Liver (tissue), 7 donors: ENCODE measurements at regions not wholly inside any gene's neighbourhood (a gene's known extent, or its start where the extent isn't known, plus 50 kb on each side); places are given as distances from the start of the nearest gene placed in this dataset.

Experiments
- DNase-seq: peaks from one replicate; pipeline ENCODE4 v3.0.0-alpha.2; 2017; ENCODE audit warnings: low spot score
- H3K27ac ChIP-seq, 2 donors: one replicate each; pipeline ENCODE4 v1.7.0; 2013; ENCODE audit warnings: inconsistent platforms in 2 of 2, low read length in 2 of 2, control low read depth in 1 of 2, low read depth in 1 of 2, mild to moderate bottlenecking in 1 of 2
- H3K27me3 ChIP-seq, 4 donors: one replicate each; pipeline versions ENCODE4 v1.6.1 to v1.7.0; 2013; ENCODE audit warnings: low read length in 3 of 4, inconsistent platforms in 1 of 4, mild to moderate bottlenecking in 1 of 4, moderate library complexity in 1 of 4; ENCODE audit not compliant: control insufficient read depth in 4 of 4, insufficient read depth in 4 of 4
- H3K36me3 ChIP-seq, 4 donors: one replicate each; pipeline versions ENCODE4 v1.6.1 to v1.7.0; 2013; ENCODE audit warnings: low read length in 3 of 4, mild to moderate bottlenecking in 3 of 4, low read depth in 1 of 4, moderate library complexity in 1 of 4; ENCODE audit not compliant: control insufficient read depth in 4 of 4, insufficient read depth in 3 of 4
- H3K4me1 ChIP-seq, 4 donors: one replicate each; pipeline versions ENCODE4 v1.6.1 to v1.7.0; 2013; ENCODE audit warnings: low read length in 3 of 4, mild to moderate bottlenecking in 3 of 4, moderate library complexity in 1 of 4; ENCODE audit not compliant: control insufficient read depth in 4 of 4, insufficient read depth in 4 of 4
- H3K4me3 ChIP-seq, 3 donors: one replicate each; pipeline versions ENCODE4 v1.6.1 to v1.7.0; 2013; ENCODE audit warnings: low read length in 3 of 3, control low read depth in 1 of 3, low read depth in 1 of 3, mild to moderate bottlenecking in 1 of 3
- H3K9ac ChIP-seq, 2 donors: one replicate each; pipeline ENCODE4 v1.7.0; 2013; ENCODE audit warnings: low read length in 2 of 2, mild to moderate bottlenecking in 2 of 2, moderate library complexity in 2 of 2, control low read depth in 1 of 2, low read depth in 1 of 2
- H3K9me3 ChIP-seq, 4 donors: one replicate each; pipeline versions ENCODE4 v1.6.1 to v1.7.0; 2013; ENCODE audit warnings: low read length in 3 of 4; ENCODE audit not compliant: control insufficient read depth in 4 of 4
- EGR1 ChIP-seq, 2 donors: IDR thresholded peaks; 2 replicates each; pipeline ENCODE4 v1.6.1; 2016 to 2018; ENCODE audit warnings: antibody characterized with exemption in 2 of 2, low read depth in 2 of 2
- FOXA1 ChIP-seq: IDR thresholded peaks from 2 replicates; pipeline ENCODE4 v1.6.1; 2016; ENCODE audit warnings: antibody characterized with exemption
- FOXA2 ChIP-seq: IDR thresholded peaks from 2 replicates; pipeline ENCODE4 v1.6.1; 2016; ENCODE audit warnings: antibody characterized with exemption
- GABPA ChIP-seq, 2 donors: IDR thresholded peaks in 1 of 2; conservative IDR thresholded peaks in 1 of 2; 2 replicates each; pipeline ENCODE4 v1.6.1; 2016; ENCODE audit warnings: antibody characterized with exemption in 2 of 2, mild to moderate bottlenecking in 1 of 2, moderate library complexity in 1 of 2
- HNF4A ChIP-seq, 2 donors: conservative IDR thresholded peaks; 2 replicates each; pipeline ENCODE4 v1.6.1; 2016; ENCODE audit warnings: antibody characterized with exemption in 2 of 2, mild to moderate bottlenecking in 2 of 2
- HNF4G ChIP-seq: IDR thresholded peaks from 2 replicates; pipeline ENCODE4 v1.6.1; 2016; ENCODE audit warnings: antibody characterized with exemption
- JUND ChIP-seq, 2 donors: IDR thresholded peaks; 2 replicates each; pipeline ENCODE4 v1.6.1; 2016; ENCODE audit warnings: antibody characterized with exemption in 2 of 2
- MAX ChIP-seq: IDR thresholded peaks from 2 replicates; pipeline ENCODE4 v1.6.1; 2016; ENCODE audit warnings: antibody characterized with exemption
- NR2F2 ChIP-seq: IDR thresholded peaks from 2 replicates; pipeline ENCODE4 v1.6.1; 2016; ENCODE audit warnings: antibody characterized with exemption
- RAD21 ChIP-seq, 2 donors: IDR thresholded peaks; 2 replicates each; pipeline ENCODE4 v1.6.1; 2016; ENCODE audit warnings: antibody characterized with exemption in 2 of 2, mild to moderate bottlenecking in 2 of 2
- REST ChIP-seq: IDR thresholded peaks from 2 replicates; pipeline ENCODE4 v1.6.1; 2016; ENCODE audit warnings: antibody characterized with exemption, mild to moderate bottlenecking
- RXRA ChIP-seq, 2 donors: IDR thresholded peaks; 2 replicates each; pipeline ENCODE4 v1.6.1; 2017 to 2018; ENCODE audit warnings: antibody characterized with exemption in 2 of 2, mild to moderate bottlenecking in 1 of 2
- SP1 ChIP-seq: IDR thresholded peaks from 2 replicates; pipeline ENCODE4 v1.6.1; 2018; ENCODE audit warnings: antibody characterized with exemption, mild to moderate bottlenecking
- TAF1 ChIP-seq: conservative IDR thresholded peaks from 2 replicates; pipeline ENCODE4 v1.6.1; 2016; ENCODE audit warnings: antibody characterized with exemption, mild to moderate bottlenecking
- YY1 ChIP-seq: IDR thresholded peaks from 2 replicates; pipeline ENCODE4 v1.6.1; 2016; ENCODE audit warnings: antibody characterized with exemption, mild to moderate bottlenecking
- WGBS: extraction: QIAGEN DNeasy Blood & Tissue Kit; methylation state at CpG from one replicate; pipeline ENCODE4 v1.1.7; 2013; 5-methylcytosine and 5-hydroxymethylcytosine counted together
- donor health status: healthy.
- donor health status: healthy.
- donor health status: healthy.
- donor health status: healthy.

GRCh38 chr2:21404137-21404536 is 280.4 kb downstream of the TDRD15 start:
- H3K9me3 ChIP-seq: peaks cover 0 to 3% (median 0%) of the 10 kb centered on the region in 4 donors
- no peak overlapping the region for H3K9ac ChIP-seq
- no peaks in the 10 kb centered on the region for H3K4me1 ChIP-seq
- H3K27ac ChIP-seq: no peak overlapping the region
- TF ChIP-seq TAF1 (no peak), RAD21 (IDR thresholded peaks at IDR 0.05) (no peak), GABPA (IDR thresholded peaks at IDR 0.05 in 1 of 2, conservative IDR thresholded peaks at IDR 0.05 in 1 of 2) (no peak), EGR1 (IDR thresholded peaks at IDR 0.05; ENCODE audit: low read depth in 2 of 2) (no peak), YY1 (no peak), RXRA (IDR thresholded peaks at IDR 0.05) (no peak)
- WGBS: 79% methylated on average over 4 of the region's 4 CpGs
- H3K27me3 ChIP-seq: peaks cover 0 to 4% (median 0%) of the 10 kb centered on the region in 4 donors
- H3K4me3 ChIP-seq: no peak overlapping the region
- H3K36me3 ChIP-seq: no peaks in the 10 kb centered on the region
- DNase-seq: no peak

- Histone ChIP-seq H3K27ac (no peak overlapping the region), H3K36me3 (no peaks in the 10 kb centered on the region), H3K4me1 (no peaks in the 10 kb centered on the region), H3K9me3 (peaks cover 0 to 3% (median 0%) of the 10 kb centered on the region in 4 donors), H3K4me3 (no peak overlapping the region), H3K9ac (no peak overlapping the region), H3K27me3 (peaks cover 0 to 4% (median 0%) of the 10 kb centered on the region in 4 donors)
- DNase-seq: no peak
- WGBS: 74% methylated on average over 7 of the region's 7 CpGs
- no peak for TF ChIP-seq EGR1 (IDR thresholded peaks at IDR 0.05; ENCODE audit: low read depth in 2 of 2)
- no peak for TF ChIP-seq FOXA1
- TF ChIP-seq SP1: no peak
- no peak for TF ChIP-seq RXRA (IDR thresholded peaks at IDR 0.05)
- TF ChIP-seq FOXA2: no peak
- TF ChIP-seq NR2F2: no peak
- no peak for TF ChIP-seq HNF4A (conservative IDR thresholded peaks at IDR 0.05)
- no peak for TF ChIP-seq REST
- no peak for TF ChIP-seq MAX
- no peak for TF ChIP-seq HNF4G
- no peak for TF ChIP-seq JUND (IDR thresholded peaks at IDR 0.05)
These were observed 281.3 kb downstream of the TDRD15 start for GRCh38 chr2:21404827-21405625.

- H3K27me3 ChIP-seq: peaks cover 0 to 4% (median 0%) of the 10 kb centered on the region in 4 donors
- no peak overlapping the region for H3K9ac ChIP-seq
- no peaks in the 10 kb centered on the region for H3K4me1 ChIP-seq
- DNase-seq: no peak
- H3K27ac ChIP-seq: no peak overlapping the region
- 92% methylated on average over 1 of the region's 1 CpG for WGBS
- peaks cover 0 to 3% (median 0%) of the 10 kb centered on the region in 4 donors for H3K9me3 ChIP-seq
- no peak overlapping the region for H3K4me3 ChIP-seq
- H3K36me3 ChIP-seq: no peaks in the 10 kb centered on the region
- no peak for TF ChIP-seq NR2F2
- TF ChIP-seq YY1: no peak
- no peak for TF ChIP-seq JUND (IDR thresholded peaks at IDR 0.05)
These were observed 282.6 kb downstream of the TDRD15 start for GRCh38 chr2:21406386-21406785.
